A549 (cell line): ENCODE measurements at regions not wholly inside any gene's neighbourhood (a gene's known extent, or its start where the extent isn't known, plus 50 kb on each side); places are given as distances from the start of the nearest gene placed in this dataset.

Experiments
- BHLHE40 ChIP-seq: IDR thresholded peaks from 2 replicates; pipeline ENCODE4 v1.6.1; 2012; ENCODE audit warnings: low read depth, low read length, inconsistent platforms
- CEBPB ChIP-seq, 2 experiments: fragments of >200 bp in 1 of 2; sonication (Bioruptor Twin) in 1 of 2; formaldehyde crosslinking in 1 of 2; IDR thresholded peaks; 2 replicates each; pipeline ENCODE4 v1.6.1; 2012 to 2016
- CTCF ChIP-seq: fragments of >200 bp; sonication (Bioruptor Twin); formaldehyde crosslinking; IDR thresholded peaks from 3 replicates; pipeline ENCODE4 v1.5.1; 2016
- EP300 ChIP-seq, 2 experiments: fragments of >200 bp; sonication (Bioruptor Twin); formaldehyde crosslinking; IDR thresholded peaks; 2 replicates in 1 of 2; 3 replicates in 1 of 2; pipeline ENCODE4 v1.6.1; 2016 to 2017
- ESRRA ChIP-seq: fragments of 150-350 bp; IDR thresholded peaks from 2 replicates; pipeline ENCODE4 v1.6.1; 2014; ENCODE audit warnings: mild to moderate bottlenecking, low read length, borderline replicate concordance
- MYC ChIP-seq: IDR thresholded peaks from 2 replicates; pipeline ENCODE4 v1.6.1; 2012; ENCODE audit warnings: mild to moderate bottlenecking, inconsistent platforms, low read length, improper control_type of control experiment, borderline replicate concordance
- POLR2A ChIP-seq: IDR thresholded peaks from 2 replicates; pipeline ENCODE4 v1.6.1; 2012; ENCODE audit warnings: mild to moderate bottlenecking, low read length
- RAD21 ChIP-seq, 2 experiments: fragments of >200 bp in 1 of 2; sonication (Bioruptor Twin) in 1 of 2; formaldehyde crosslinking in 1 of 2; IDR thresholded peaks in 1 of 2; conservative IDR thresholded peaks in 1 of 2; 2 replicates in 1 of 2; 3 replicates in 1 of 2; pipeline ENCODE4 v1.6.1; 2012 to 2018; ENCODE audit warnings: inconsistent platforms in 1 of 2
- SMC3 ChIP-seq: fragments of >200 bp; sonication (Bioruptor Twin); formaldehyde crosslinking; IDR thresholded peaks from 3 replicates; pipeline ENCODE4 v1.6.1; 2018; ENCODE audit warnings: inconsistent platforms
- TP53 ChIP-seq: fragments of 250-450 bp; sonication (Bioruptor Pico); IDR thresholded peaks from 2 replicates; pipeline ENCODE4 v1.5.0; 2021; ENCODE audit warnings: mild to moderate bottlenecking, moderate library complexity
- USF2 ChIP-seq: fragments of 450-650 bp; IDR thresholded peaks from 2 replicates; pipeline ENCODE4 v1.6.1; 2014; ENCODE audit warnings: antibody characterized with exemption
- ZFP36 ChIP-seq: fragments of 450-650 bp; IDR thresholded peaks from 2 replicates; pipeline ENCODE4 v1.6.1; 2014; ENCODE audit warnings: borderline replicate concordance; ENCODE audit not compliant: partially characterized antibody

- TF ChIP-seq CTCF = no peak
- TF ChIP-seq POLR2A = no peak
- no peak for TF ChIP-seq MYC
- TF ChIP-seq USF2 = no peak
- no peak for TF ChIP-seq RAD21 (conservative IDR thresholded peaks at IDR 0.05 in 1 of 2, IDR thresholded peaks at IDR 0.05 in 1 of 2)
- TF ChIP-seq BHLHE40 = no peak
- TF ChIP-seq TP53 = no peak
- TF ChIP-seq EP300 (IDR thresholded peaks at IDR 0.05) = no peak
- no peak for TF ChIP-seq ZFP36
- TF ChIP-seq SMC3 = no peak
- TF ChIP-seq ESRRA = no peak
- no peak for TF ChIP-seq CEBPB (IDR thresholded peaks at IDR 0.05)
Measured at GRCh38 chr17:73936908-73937627, 266.4 kb upstream of the RPL38 start.
